Colonic mucosa (tissue), 4 donors: ENCODE measurements at regions not wholly inside any gene's neighbourhood (a gene's known extent, or its start where the extent isn't known, plus 50 kb on each side); places are given as distances from the start of the nearest gene placed in this dataset.

Source experiments
- DNase-seq: peaks from one replicate; pipeline ENCODE4 v3.0.0-alpha.2; 2020
- H3K27ac ChIP-seq: fragments of 200-600 bp; one replicate; pipeline ENCODE4 v1.8.0; 2021
- H3K27me3 ChIP-seq: fragments of 200-600 bp; one replicate; pipeline ENCODE4 v1.8.0; 2021
- H3K36me3 ChIP-seq: fragments of 200-600 bp; one replicate; pipeline ENCODE4 v1.8.0; 2021
- H3K4me1 ChIP-seq: fragments of 200-600 bp; one replicate; pipeline ENCODE4 v1.8.0; 2021; ENCODE audit warnings: mild to moderate bottlenecking
- H3K4me3 ChIP-seq: fragments of 200-600 bp; one replicate; pipeline ENCODE4 v1.8.0; 2021
- H3K9ac ChIP-seq, 2 donors: one replicate each; pipeline ENCODE4 v1.7.0; 2013; ENCODE audit warnings: control low read depth in 2 of 2, low read depth in 2 of 2, low read length in 2 of 2
- H3K9me3 ChIP-seq: fragments of 200-600 bp; one replicate; pipeline ENCODE4 v1.8.0; 2021
- CTCF ChIP-seq: fragments of 200-600 bp; IDR thresholded peaks from one replicate; pipeline ENCODE4 v1.8.0; 2022; ENCODE audit warnings: antibody characterized with exemption, mild to moderate bottlenecking
- intact Hi-C: fragments of 100-400 bp; cut with DNase I; formaldehyde crosslinking; loops from one replicate; pipeline ENCODE4 v1.14.1; 2022
- donor health status: healthy.
- donor health status: DM: no; HTN: no; CAD: no.
- donor health status: DM: no; HTN: no; CAD: no.

GRCh38 chr6:40804905-40805304 lies 217.7 kb upstream of the LRFN2 start:
- H3K9ac ChIP-seq = no peak overlapping the region
- no peak for DNase-seq
- H3K27me3 ChIP-seq = no peaks in the 10 kb centered on the region
- no peak overlapping the region for H3K27ac ChIP-seq
- H3K36me3 ChIP-seq = no peaks in the 10 kb centered on the region
- H3K4me1 ChIP-seq = no peaks in the 10 kb centered on the region
- no peak overlapping the region for H3K4me3 ChIP-seq
- TF ChIP-seq CTCF = no peak
- H3K9me3 ChIP-seq = no peaks in the 10 kb centered on the region
- intact Hi-C loops = no loop called here

GRCh38 chr6:40803897-40804702 lies 216.9 kb upstream of the LRFN2 start:
- DNase-seq = no peak
- H3K27ac ChIP-seq = no peak overlapping the region

GRCh38 chr6:40802481-40802880 lies 215.3 kb upstream of the LRFN2 start:
- Histone ChIP-seq H3K4me1 (no peaks in the 10 kb centered on the region), H3K9ac (no peak overlapping the region), H3K9me3 (no peaks in the 10 kb centered on the region), H3K36me3 (no peaks in the 10 kb centered on the region), H3K27me3 (no peaks in the 10 kb centered on the region), H3K27ac (no peak overlapping the region), H3K4me3 (no peak overlapping the region)
- DNase-seq = no peak
- intact Hi-C loops = no loop called here
- TF ChIP-seq CTCF = no peak

More at GRCh38 chr6:40803897-40804702, 216.9 kb upstream of the LRFN2 start:
- intact Hi-C loops = no loop called here
- H3K9ac ChIP-seq = no peak overlapping the region
- no peak for TF ChIP-seq CTCF
- no peaks in the 10 kb centered on the region for H3K9me3 ChIP-seq
- H3K4me1 ChIP-seq = no peaks in the 10 kb centered on the region
- no peaks in the 10 kb centered on the region for H3K27me3 ChIP-seq
- H3K4me3 ChIP-seq = no peak overlapping the region
- no peaks in the 10 kb centered on the region for H3K36me3 ChIP-seq

- intact Hi-C loops = no loop called here
- H3K4me1 ChIP-seq = no peaks in the 10 kb centered on the region
- H3K4me3 ChIP-seq = no peak overlapping the region
- no peak overlapping the region for H3K27ac ChIP-seq
- no peak for TF ChIP-seq CTCF
- no peak for DNase-seq
- H3K27me3 ChIP-seq = no peaks in the 10 kb centered on the region
- H3K9me3 ChIP-seq = no peaks in the 10 kb centered on the region
- no peaks in the 10 kb centered on the region for H3K36me3 ChIP-seq
- no peak overlapping the region for H3K9ac ChIP-seq
Observed at GRCh38 chr6:40799296-40800140, 212.4 kb upstream of the LRFN2 start.

GRCh38 chr6:40798069-40798770 lies 211.1 kb upstream of the LRFN2 start:
- TF ChIP-seq CTCF = no peak
- Histone ChIP-seq H3K9ac (no peak overlapping the region), H3K36me3 (no peaks in the 10 kb centered on the region), H3K9me3 (no peaks in the 10 kb centered on the region), H3K4me3 (no peak overlapping the region), H3K27ac (no peak overlapping the region), H3K4me1 (no peaks in the 10 kb centered on the region), H3K27me3 (no peaks in the 10 kb centered on the region)
- intact Hi-C loops = no loop called here
- no peak for DNase-seq
